HUDEP-2 (cell line): ENCODE measurements at regions not wholly inside any gene's neighbourhood (a gene's known extent, or its start where the extent isn't known, plus 50 kb on each side); places are given as distances from the start of the nearest gene placed in this dataset.

Experiments used
- DNase-seq, 76 experiments: peaks; one replicate each; lab custom pipeline; 2025; ENCODE audit not compliant: unreplicated experiment in 76 of 76; lab: John Stamatoyannopoulos, UW

GRCh38 chr1:78410643-78411042 lies 80.1 kb upstream of the PTGFR start:
- DNase-seq: no peak

- no peak for DNase-seq
Observed at GRCh38 chr1:78411707-78412106, 79.1 kb upstream of the PTGFR start.

GRCh38 chr1:78415165-78415564 lies 75.6 kb upstream of the PTGFR start:
- DNase-seq: no peak

GRCh38 chr1:78419309-78419708 lies 71.5 kb upstream of the PTGFR start:
- DNase-seq: no peak

- no peak for DNase-seq
Observed at GRCh38 chr1:78420181-78420580, 70.6 kb upstream of the PTGFR start.

- DNase-seq: no peak
Observed at GRCh38 chr1:78420688-78421087, 70.1 kb upstream of the PTGFR start.

- no peak for DNase-seq
Observed at GRCh38 chr1:78424720-78425119, 66.1 kb upstream of the PTGFR start.

- no peak for DNase-seq
Observed at GRCh38 chr1:78426408-78426807, 64.4 kb upstream of the PTGFR start.

GRCh38 chr1:78427506-78427905 lies 63.3 kb upstream of the PTGFR start:
- no peak for DNase-seq

GRCh38 chr1:78432016-78432415 lies 58.8 kb upstream of the PTGFR start:
- no peak for DNase-seq

- no peak for DNase-seq
Observed at GRCh38 chr1:78434351-78434750, 56.4 kb upstream of the PTGFR start.

- DNase-seq: no peak
Observed at GRCh38 chr1:78436961-78437360, 53.8 kb upstream of the PTGFR start.

GRCh38 chr1:78437396-78437795 lies 53.4 kb upstream of the PTGFR start:
- no peak for DNase-seq

GRCh38 chr1:78437941-78438340 lies 52.8 kb upstream of the PTGFR start:
- no peak for DNase-seq

GRCh38 chr1:78440381-78440793 lies 50.4 kb upstream of the PTGFR start:
- no peak for DNase-seq
